GM21786 (cell line): ENCODE measurements at regions not wholly inside any gene's neighbourhood (a gene's known extent, or its start where the extent isn't known, plus 50 kb on each side); places are given as distances from the start of the nearest gene placed in this dataset.

Source experiments
- ATAC-seq: cut with Tn5 transposase; IDR thresholded peaks from one replicate; pipeline ENCODE4 v1.9.1; 2021; ENCODE audit not compliant: unreplicated experiment

- ATAC-seq, result no peak
These were observed 383.4 kb downstream of the VRK1 start for GRCh38 chr14:97180304-97181200.

GRCh38 chr14:97185186-97185585 lies 388.0 kb downstream of the VRK1 start:
- no peak for ATAC-seq

- no peak for ATAC-seq
These were observed 390.7 kb downstream of the VRK1 start for GRCh38 chr14:97187916-97188315.

- no peak for ATAC-seq
These were observed 399.2 kb downstream of the VRK1 start for GRCh38 chr14:97196336-97196735.

GRCh38 chr14:97198813-97199212 lies 401.6 kb downstream of the VRK1 start:
- no peak for ATAC-seq

GRCh38 chr14:97200245-97200644 lies 403.1 kb downstream of the VRK1 start:
- ATAC-seq, result no peak

GRCh38 chr14:97206916-97207315 lies 409.7 kb downstream of the VRK1 start:
- ATAC-seq, result no peak

GRCh38 chr14:97210202-97210601 lies 413.0 kb downstream of the VRK1 start:
- no peak for ATAC-seq

- no peak for ATAC-seq
These were observed 415.2 kb downstream of the VRK1 start for GRCh38 chr14:97212399-97212798.

- ATAC-seq, result no peak
These were observed 416.5 kb downstream of the VRK1 start for GRCh38 chr14:97213720-97214119.

- ATAC-seq, result no peak
These were observed 418.2 kb downstream of the VRK1 start for GRCh38 chr14:97215263-97215969.

GRCh38 chr14:97217111-97217885 lies 420.1 kb downstream of the VRK1 start:
- no peak for ATAC-seq

GRCh38 chr14:97218274-97218673 lies 421.1 kb downstream of the VRK1 start:
- no peak for ATAC-seq

- ATAC-seq, result no peak
These were observed 421.7 kb downstream of the VRK1 start for GRCh38 chr14:97218691-97219430.

- ATAC-seq, result no peak
These were observed 422.3 kb downstream of the VRK1 start for GRCh38 chr14:97219431-97220017.

- no peak for ATAC-seq
These were observed 424.5 kb downstream of the VRK1 start for GRCh38 chr14:97221572-97222285.

- no peak for ATAC-seq
These were observed 426.8 kb downstream of the VRK1 start for GRCh38 chr14:97224016-97224415.

GRCh38 chr14:97230051-97230450 lies 432.9 kb downstream of the VRK1 start:
- no peak for ATAC-seq

- ATAC-seq, result no peak
These were observed 436.3 kb downstream of the VRK1 start for GRCh38 chr14:97233319-97233985.
